Activated CD4-positive, alpha-beta T cell treated with anti-CD3 and anti-CD28 coated beads for 36 hours (primary cell): ENCODE measurements at regions not wholly inside any gene's neighbourhood (a gene's known extent, or its start where the extent isn't known, plus 50 kb on each side); places are given as distances from the start of the nearest gene placed in this dataset.
"Not testable (repeated sequence)": the region's sequence is repeated elsewhere in the genome, so short reads cannot be mapped to it uniquely, and the experiment has no call there.

Experiments used
- ATAC-seq: fragments of 200-7000 bp; cut with Tn5 transposase; one replicate; pipeline ENCODE4 v1.10.0; 2021; ENCODE audit warnings: mild to moderate bottlenecking, moderate library complexity
- CTCF ChIA-PET: fragments of 350-600 bp; sonication (Branson Sonifier 250); formaldehyde crosslinking; loops from one replicate; lab custom pipeline; 2021; ENCODE audit warnings: antibody characterized with exemption; lab: Charles Lee
- POLR2A ChIA-PET: fragments of 350-600 bp; sonication (Branson Sonifier 250); formaldehyde crosslinking; loops from one replicate; lab custom pipeline; 2021; ENCODE audit warnings: antibody characterized with exemption, inconsistent platforms; lab: Charles Lee
- DNase-seq: peaks from one replicate; pipeline ENCODE4 v3.0.0-alpha.2; 2020
- H3K27ac Mint-ChIP-seq: one replicate; pipeline ENCODE4 v1.8.0; 2021; ENCODE audit warnings: mixed read lengths
- H3K27me3 Mint-ChIP-seq: one replicate; pipeline ENCODE4 v1.8.0; 2021; ENCODE audit warnings: mixed read lengths
- H3K36me3 Mint-ChIP-seq: one replicate; pipeline ENCODE4 v1.8.0; 2021; ENCODE audit warnings: low read depth, mixed read lengths
- H3K4me1 Mint-ChIP-seq: one replicate; pipeline ENCODE4 v1.8.0; 2021; ENCODE audit warnings: mixed read lengths
- H3K4me3 Mint-ChIP-seq: one replicate; pipeline ENCODE4 v1.8.0; 2021; ENCODE audit warnings: mild to moderate bottlenecking, moderate library complexity, mixed read lengths
- H3K9me3 Mint-ChIP-seq: one replicate; pipeline ENCODE4 v1.8.0; 2021; ENCODE audit warnings: low read depth, mixed read lengths
- intact Hi-C, 2 experiments: fragments of 100-400 bp; cut with DNase I in 1 of 2; cut with micrococcal nuclease in 1 of 2; formaldehyde crosslinking; loops; one replicate each; pipeline versions ENCODE4 v1.14.2 to v1.15.1; 2022 to 2024; cut with DNase I, micrococcal nuclease

DNA sequence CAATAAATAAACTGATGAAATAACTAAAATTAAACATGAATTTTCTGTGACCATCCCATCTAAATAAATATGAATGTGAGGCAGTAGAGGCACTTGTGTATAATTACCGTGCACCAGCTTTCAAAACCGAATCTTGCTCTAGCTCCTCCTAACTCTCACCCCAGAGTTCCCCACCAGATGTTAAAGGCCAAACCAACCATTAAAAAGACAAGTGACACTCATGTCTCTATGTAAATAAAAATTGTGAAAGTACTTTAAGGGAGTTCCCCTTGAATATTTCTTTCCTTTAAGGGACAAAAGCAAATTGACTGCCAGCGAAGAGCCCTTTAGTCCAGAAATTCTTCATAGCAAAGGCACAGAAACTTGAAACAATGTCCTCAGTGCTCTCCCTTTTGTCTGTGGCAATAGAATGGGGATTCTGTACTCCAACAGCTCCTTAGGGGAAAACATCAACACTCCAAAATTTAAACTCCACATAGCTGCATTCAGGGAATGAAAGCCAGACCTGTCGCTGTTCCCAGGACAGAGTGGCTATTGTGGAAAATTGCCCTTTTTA, 101.7 kb upstream of the SOX21 start:
- Mint-ChIP-seq H3K9me3 (no peaks in the 10 kb centered on the region), H3K27me3 (peaks cover 3% of the 10 kb centered on the region), H3K36me3 (no peaks in the 10 kb centered on the region), H3K4me1 (no peaks in the 10 kb centered on the region), H3K4me3 (no peak overlapping the region), H3K27ac (no peak overlapping the region)
- CTCF ChIA-PET: interaction anchor here (1.6 kb wide), 1 partner anchor 12 kb away, joined by 3 read pairs; no protein-coding TSS in a partner anchor
- DNase-seq (no peak), ATAC-seq (no peak)
- intact Hi-C loops: no loop called here
- POLR2A ChIA-PET: no interaction called here

DNA sequence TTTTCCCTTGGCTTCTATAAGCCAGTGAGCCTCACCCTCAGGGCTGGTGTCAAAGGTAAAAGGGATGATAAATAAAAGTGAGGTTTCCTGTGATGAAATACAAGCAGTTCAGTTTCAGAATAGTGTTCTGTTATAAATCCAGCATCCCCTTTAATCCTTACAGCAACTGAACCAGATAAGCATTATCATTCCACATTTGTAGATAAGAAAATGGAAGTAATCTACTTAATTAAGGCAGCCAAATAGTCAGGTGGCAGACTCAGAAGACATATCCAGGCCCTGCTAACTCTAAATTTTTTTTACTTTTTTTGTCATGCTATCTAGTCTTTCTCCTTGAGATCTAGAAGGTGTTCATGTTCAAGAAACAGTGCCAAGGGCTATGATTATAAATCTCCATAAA, 99.4 kb upstream of the SOX21 start:
- CTCF ChIA-PET: no interaction called here
- no peak overlapping the region for H3K4me3 Mint-ChIP-seq
- intact Hi-C loops: no loop called here
- no peaks in the 10 kb centered on the region for H3K9me3 Mint-ChIP-seq
- no peak for ATAC-seq
- H3K4me1 Mint-ChIP-seq: no peaks in the 10 kb centered on the region
- H3K27me3 Mint-ChIP-seq: peaks cover 3% of the 10 kb centered on the region
- POLR2A ChIA-PET: no interaction called here
- H3K27ac Mint-ChIP-seq: no peak overlapping the region
- H3K36me3 Mint-ChIP-seq: no peaks in the 10 kb centered on the region
- no peak for DNase-seq

DNA sequence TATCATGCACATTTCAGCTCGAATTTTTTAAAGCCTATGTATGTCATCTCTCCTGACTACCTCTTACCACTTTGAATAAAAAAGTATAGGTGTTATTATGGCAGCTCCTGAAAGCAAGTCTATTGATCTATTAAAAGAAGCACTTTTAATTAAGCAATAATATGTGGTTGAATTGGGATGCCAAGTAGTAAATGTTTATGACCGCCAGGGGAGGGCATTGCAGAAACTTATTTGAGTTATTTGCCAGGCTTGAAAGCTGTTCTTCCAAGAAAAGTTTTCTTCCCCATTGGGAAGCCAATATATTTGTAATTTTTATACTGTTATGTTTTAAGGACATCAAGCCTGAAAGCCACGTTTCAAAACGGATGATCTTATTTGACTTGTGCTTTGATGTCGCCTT, 88.1 kb upstream of the SOX21 start:
- intact Hi-C loops: no loop called here
- Mint-ChIP-seq H3K27ac (no peak overlapping the region), H3K9me3 (no peaks in the 10 kb centered on the region), H3K36me3 (no peaks in the 10 kb centered on the region), H3K4me1 (no peaks in the 10 kb centered on the region), H3K27me3 (peaks cover 3% of the 10 kb centered on the region), H3K4me3 (no peak overlapping the region)
- ChIA-PET CTCF (no interaction called here), POLR2A (no interaction called here)
- ATAC-seq (no peak), DNase-seq (no peak)

DNA sequence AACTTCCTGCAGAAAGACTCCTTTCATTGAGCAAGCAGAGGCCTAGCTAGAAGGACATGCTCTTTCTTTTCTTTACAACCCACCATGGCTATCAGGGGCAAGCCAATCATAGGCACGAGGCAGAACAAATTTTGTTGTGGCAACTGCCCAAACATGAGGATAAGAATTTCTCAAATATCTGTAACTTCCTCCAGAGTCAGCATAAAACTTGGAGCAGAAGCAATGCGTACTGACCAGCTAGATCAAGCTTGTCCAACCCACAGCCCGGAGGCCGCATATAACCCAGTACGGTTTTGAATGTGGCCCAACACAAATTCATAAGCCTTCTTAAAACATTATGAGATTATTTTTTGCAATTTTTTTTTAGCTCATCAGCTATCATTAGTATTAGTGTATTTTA, 87.0 kb upstream of the SOX21 start:
- Mint-ChIP-seq H3K4me3 (no peak overlapping the region), H3K36me3 (no peaks in the 10 kb centered on the region), H3K27me3 (peaks cover 3% of the 10 kb centered on the region), H3K27ac (no peak overlapping the region), H3K4me1 (no peaks in the 10 kb centered on the region), H3K9me3 (no peaks in the 10 kb centered on the region)
- ATAC-seq (no peak), DNase-seq (no peak)
- intact Hi-C loops: no loop called here
- ChIA-PET POLR2A (no interaction called here), CTCF (no interaction called here)

DNA sequence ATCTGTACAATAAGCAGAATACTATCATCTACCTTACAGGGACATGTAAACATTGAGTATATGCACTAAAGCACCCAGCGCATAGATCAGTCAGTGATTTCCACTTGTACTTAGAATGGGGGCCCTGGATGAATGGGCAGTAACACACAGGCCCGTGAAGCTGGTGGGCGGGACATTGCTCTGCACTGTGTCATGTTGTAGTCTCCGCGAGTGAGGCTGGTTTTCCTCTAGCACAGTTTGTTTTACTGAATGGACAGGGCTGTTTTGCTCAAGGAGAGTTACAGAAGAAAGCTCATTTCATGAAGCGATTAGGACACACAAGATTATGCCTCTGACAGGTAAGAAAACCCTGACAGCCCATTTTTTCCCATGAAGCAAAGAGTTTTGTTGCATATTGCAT, 86.4 kb upstream of the SOX21 start:
- DNase-seq (no peak), ATAC-seq (no peak)
- Mint-ChIP-seq H3K9me3 (no peaks in the 10 kb centered on the region), H3K27me3 (peaks cover under 1% of the 10 kb centered on the region), H3K27ac (no peak overlapping the region), H3K4me1 (no peaks in the 10 kb centered on the region), H3K36me3 (no peaks in the 10 kb centered on the region), H3K4me3 (no peak overlapping the region)
- ChIA-PET POLR2A (no interaction called here), CTCF (no interaction called here)
- intact Hi-C loops: no loop called here

DNA sequence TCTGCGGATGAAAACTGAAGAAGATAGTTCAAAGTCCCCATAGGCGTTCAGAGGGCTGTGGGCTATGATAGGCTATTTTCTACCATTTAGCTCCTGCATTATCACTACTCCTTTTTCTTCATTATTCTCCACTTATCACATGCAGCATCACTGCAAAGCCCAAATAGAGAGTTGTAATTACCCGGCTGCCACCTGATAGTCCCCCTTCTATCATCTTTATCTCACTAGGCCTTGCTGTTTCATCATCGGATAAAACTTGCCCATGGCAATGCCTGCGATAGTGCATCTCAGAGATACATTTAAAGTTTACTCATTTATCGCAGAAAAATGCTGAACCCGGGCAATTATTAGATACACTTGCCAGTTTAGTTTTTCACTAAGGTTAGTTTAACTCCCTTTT, 82.9 kb upstream of the SOX21 start:
- ChIA-PET CTCF (no interaction called here), POLR2A (no interaction called here)
- Mint-ChIP-seq H3K27me3 (peaks cover 3% of the 10 kb centered on the region), H3K9me3 (no peaks in the 10 kb centered on the region), H3K36me3 (no peaks in the 10 kb centered on the region), H3K4me1 (no peaks in the 10 kb centered on the region), H3K27ac (no peak overlapping the region), H3K4me3 (no peak overlapping the region)
- no peak for ATAC-seq
- intact Hi-C loops: no loop called here
- no peak for DNase-seq

DNA sequence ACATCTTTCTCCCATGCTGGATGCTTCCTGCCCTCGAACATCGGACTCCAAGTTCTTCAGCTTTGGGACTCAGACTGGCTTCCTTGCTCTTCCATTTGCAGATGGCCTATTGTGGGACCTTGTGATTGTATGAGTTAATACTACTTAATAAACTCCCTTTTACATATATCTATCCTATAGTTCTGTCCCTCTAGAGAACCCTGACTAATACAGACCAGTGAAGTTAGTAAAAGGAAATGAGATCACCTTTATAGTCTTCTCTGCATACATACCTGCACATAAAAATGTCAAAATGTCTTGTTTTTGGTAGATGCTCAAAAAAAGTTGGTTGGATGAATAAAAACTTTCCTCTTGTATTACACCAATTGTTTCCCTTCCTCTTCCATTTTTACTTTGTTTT, 73.9 kb upstream of the SOX21 start:
- ATAC-seq, H3K36me3 Mint-ChIP-seq, POLR2A ChIA-PET, H3K9me3 Mint-ChIP-seq, DNase-seq, H3K27ac Mint-ChIP-seq, intact Hi-C loops, H3K4me1 Mint-ChIP-seq, H3K4me3 Mint-ChIP-seq, CTCF ChIA-PET: not testable (repeated sequence)
- peaks cover 16% of the 10 kb centered on the region for H3K27me3 Mint-ChIP-seq

DNA sequence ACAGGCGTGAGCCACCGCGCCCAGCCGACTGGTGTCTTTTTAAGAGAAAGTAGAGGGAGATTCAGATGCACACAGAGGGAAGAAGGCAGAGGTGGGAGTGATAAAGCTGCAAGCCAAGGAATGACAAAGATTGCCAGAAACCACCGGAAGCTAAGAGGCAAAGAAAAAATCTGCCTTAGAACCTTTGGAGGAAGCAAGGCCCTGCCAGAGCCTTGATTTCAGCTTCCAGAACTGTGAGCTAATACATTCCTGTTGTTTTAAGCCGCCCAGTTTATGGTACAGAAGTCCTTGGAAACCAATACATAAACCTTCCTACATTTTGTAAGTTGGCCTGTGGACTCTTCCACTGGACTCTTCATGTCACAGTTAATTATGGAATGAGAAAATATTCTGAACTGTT, 71.7 kb upstream of the SOX21 start:
- ATAC-seq: no peak
- H3K9me3 Mint-ChIP-seq: peaks cover 2% of the 10 kb centered on the region
- H3K4me1 Mint-ChIP-seq: no peaks in the 10 kb centered on the region
- H3K36me3 Mint-ChIP-seq: no peaks in the 10 kb centered on the region
- H3K27ac Mint-ChIP-seq: no peak overlapping the region
- no peak for DNase-seq
- intact Hi-C loops: no loop called here
- H3K27me3 Mint-ChIP-seq: peaks cover 16% of the 10 kb centered on the region
- ChIA-PET CTCF (no interaction called here), POLR2A (no interaction called here)
- H3K4me3 Mint-ChIP-seq: no peak overlapping the region

DNA sequence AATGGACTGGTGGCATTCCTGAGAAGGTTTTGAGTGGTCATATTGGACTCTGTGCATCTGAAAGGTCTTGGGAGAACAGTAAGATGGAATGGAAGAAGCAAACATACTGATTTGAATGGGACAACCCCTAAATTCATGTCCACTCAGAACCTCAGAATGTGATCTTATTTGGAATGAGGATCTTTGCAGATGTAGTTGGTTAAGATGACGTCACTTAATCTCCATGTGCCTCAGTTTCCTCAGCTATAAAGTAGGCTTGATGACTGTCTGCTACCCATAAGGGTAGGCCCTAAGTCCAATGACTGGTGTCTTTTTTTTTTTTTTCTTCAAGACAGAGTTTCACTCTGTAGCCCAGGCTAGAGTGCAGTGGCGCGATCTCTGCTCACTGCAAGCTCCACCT, 71.1 kb upstream of the SOX21 start:
- ATAC-seq: no peak
- CTCF ChIA-PET: no interaction called here

DNA sequence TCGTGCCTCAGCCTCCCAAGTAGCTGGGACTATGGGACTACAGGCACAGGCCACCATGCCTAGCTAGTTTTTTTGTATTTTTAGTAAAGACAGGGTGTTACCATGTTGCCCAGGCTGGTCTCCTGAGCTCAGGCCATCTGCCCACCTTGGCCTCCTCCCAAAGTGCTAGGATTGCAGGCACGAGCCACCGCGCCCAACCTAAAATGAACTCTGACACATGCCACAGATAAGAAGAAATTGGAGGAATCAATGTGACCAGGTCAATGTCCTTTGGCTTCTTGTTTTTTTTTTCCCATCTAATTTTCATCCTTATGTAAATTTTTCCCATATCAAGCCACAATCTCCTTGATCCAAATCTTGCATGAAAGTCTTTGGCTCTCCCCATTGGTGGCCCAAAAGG, 68.1 kb upstream of the SOX21 start:
- H3K27ac Mint-ChIP-seq: no peak overlapping the region
- H3K4me3 Mint-ChIP-seq: no peak overlapping the region
- ATAC-seq: no peak
- H3K27me3 Mint-ChIP-seq: peaks cover 5% of the 10 kb centered on the region
- POLR2A ChIA-PET: no interaction called here
- no peaks in the 10 kb centered on the region for H3K4me1 Mint-ChIP-seq
- intact Hi-C loops: no loop called here
- DNase-seq: no peak
- peaks cover 2% of the 10 kb centered on the region for H3K9me3 Mint-ChIP-seq
- CTCF ChIA-PET: interaction anchor here (1.1 kb wide), 1 partner anchor 50 kb away, joined by 3 read pairs; no protein-coding TSS in a partner anchor
- no peaks in the 10 kb centered on the region for H3K36me3 Mint-ChIP-seq

More for the DNA sequence above, 71.1 kb upstream of the SOX21 start:
- POLR2A ChIA-PET: no interaction called here
- H3K36me3 Mint-ChIP-seq: no peaks in the 10 kb centered on the region
- no peak overlapping the region for H3K4me3 Mint-ChIP-seq
- H3K9me3 Mint-ChIP-seq: peaks cover 2% of the 10 kb centered on the region
- H3K4me1 Mint-ChIP-seq: no peaks in the 10 kb centered on the region
- peaks cover 15% of the 10 kb centered on the region for H3K27me3 Mint-ChIP-seq
- H3K27ac Mint-ChIP-seq: no peak overlapping the region
- DNase-seq: no peak
- intact Hi-C loops: no loop called here

DNA sequence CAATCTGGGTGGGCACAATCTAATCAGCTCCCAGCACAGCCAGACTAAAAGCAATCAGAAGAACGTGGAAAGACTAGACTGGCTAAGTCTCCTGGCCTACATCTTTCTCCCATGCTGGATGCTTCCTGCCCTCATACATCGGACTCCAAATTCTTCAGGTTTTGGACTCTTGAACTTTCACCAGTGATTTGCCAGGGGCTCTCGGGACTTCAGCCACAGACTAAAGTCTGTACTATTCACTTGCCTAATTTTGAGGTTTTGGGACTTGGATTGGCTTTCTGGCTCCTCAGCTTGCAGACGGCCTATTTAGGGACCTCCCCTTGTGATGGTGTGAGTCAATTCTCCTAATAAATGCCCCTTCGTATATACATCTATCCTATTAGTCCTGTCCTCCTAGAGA, 66.6 kb upstream of the SOX21 start:
- CTCF ChIA-PET: interaction anchor here (0.5 kb wide), 1 partner anchor 51 kb away, joined by 3 read pairs; no protein-coding TSS in a partner anchor
- no peak overlapping the region for H3K27ac Mint-ChIP-seq
- H3K4me3 Mint-ChIP-seq: no peak overlapping the region
- POLR2A ChIA-PET: no interaction called here
- H3K36me3 Mint-ChIP-seq: no peaks in the 10 kb centered on the region
- intact Hi-C loops: no loop called here
- H3K27me3 Mint-ChIP-seq: no peaks in the 10 kb centered on the region
- no peaks in the 10 kb centered on the region for H3K4me1 Mint-ChIP-seq
- no peak for DNase-seq
- peaks cover 2% of the 10 kb centered on the region for H3K9me3 Mint-ChIP-seq
- ATAC-seq: no peak

DNA sequence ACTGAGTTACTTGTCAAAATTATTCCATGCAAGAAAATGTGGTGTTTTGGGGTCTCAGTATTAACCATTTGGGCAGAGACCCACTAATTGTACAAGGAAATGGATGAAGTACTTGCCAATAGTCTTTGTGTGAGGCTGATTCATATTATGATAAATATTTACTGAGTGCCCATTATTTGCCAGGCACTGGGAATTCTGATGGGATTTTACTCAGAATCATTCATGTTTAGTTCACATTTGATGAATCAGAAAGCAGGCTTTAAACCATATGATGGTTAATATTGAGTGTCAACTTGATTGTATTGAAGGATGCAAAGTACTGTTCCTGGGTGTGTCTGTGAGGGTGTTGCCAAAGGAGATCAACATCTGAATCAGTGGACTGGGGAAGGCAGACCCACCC, 66.2 kb upstream of the SOX21 start:
- Mint-ChIP-seq H3K4me1 (no peaks in the 10 kb centered on the region), H3K27me3 (no peaks in the 10 kb centered on the region), H3K27ac (no peak overlapping the region), H3K36me3 (no peaks in the 10 kb centered on the region), H3K4me3 (no peak overlapping the region), H3K9me3 (peaks cover 2% of the 10 kb centered on the region)
- intact Hi-C loops: no loop called here
- POLR2A ChIA-PET: no interaction called here
- ATAC-seq (no peak), DNase-seq (no peak)
- CTCF ChIA-PET: interaction anchor here (0.5 kb wide), 1 partner anchor 52 kb away, joined by 3 read pairs; no protein-coding TSS in a partner anchor
